ENCODE measurements at regions not wholly inside any gene's neighbourhood (a gene's known extent, or its start where the extent isn't known, plus 50 kb on each side); places are given as distances from the start of the nearest gene placed in this dataset.

- TF ChIP-seq CTCF (conservative IDR thresholded peaks at IDR 0.05; ENCODE audit: low read length) (no peak), EZH2phosphoT487 (IDR thresholded peaks at IDR 0.05; ENCODE audit: borderline replicate concordance, low read depth, low read length) (no peak)
Measured at GRCh38 chr16:52123061-52123839, 423.7 kb downstream of the TOX3 start.

All from OCI-LY7 (cell line).